HepG2 (cell line): ENCODE measurements at regions not wholly inside any gene's neighbourhood (a gene's known extent, or its start where the extent isn't known, plus 50 kb on each side); places are given as distances from the start of the nearest gene placed in this dataset.

Experiments used
- HHEX ChIP-seq: IDR thresholded peaks from 2 replicates; pipeline ENCODE4 v1.6.1; 2016; ENCODE audit warnings: control low read depth
- MED13 ChIP-seq: sonication (generic); formaldehyde crosslinking; IDR thresholded peaks from 2 replicates; pipeline ENCODE4 v1.5.0; 2020; ENCODE audit warnings: missing genetic modification reagents
- SMC3 ChIP-seq: IDR thresholded peaks from 2 replicates; pipeline ENCODE4 v1.6.1; 2011; ENCODE audit warnings: low read length, improper control_type of control experiment
- ZNF530 ChIP-seq: sonication (generic); formaldehyde crosslinking; IDR thresholded peaks from 2 replicates; pipeline ENCODE4 v1.5.0; 2020; ENCODE audit warnings: low read depth, mild to moderate bottlenecking, missing genetic modification reagents
- TF ChIP-seq, protein P1 (sequence below): sonication (generic); formaldehyde crosslinking; IDR thresholded peaks from 2 replicates; pipeline ENCODE4 v1.4.0; 2020; ENCODE audit warnings: mild to moderate bottlenecking, missing genetic modification reagents
- TF ChIP-seq, protein P2 (sequence below), 2 experiments: fragments of 450-650 bp in 1 of 2; sonication (generic) in 1 of 2; formaldehyde crosslinking in 1 of 2; IDR thresholded peaks; 2 replicates each; pipeline versions ENCODE4 v1.6.1 to v1.8.0; 2016 to 2022; ENCODE audit warnings: antibody characterized with exemption in 1 of 2, mild to moderate bottlenecking in 1 of 2, missing genetic modification reagents in 1 of 2
- TF ChIP-seq, protein P3 (sequence below): sonication (generic); formaldehyde crosslinking; IDR thresholded peaks from 2 replicates; pipeline ENCODE4 v1.4.0; 2020; ENCODE audit warnings: mild to moderate bottlenecking, missing genetic modification reagents, borderline replicate concordance

DNA sequence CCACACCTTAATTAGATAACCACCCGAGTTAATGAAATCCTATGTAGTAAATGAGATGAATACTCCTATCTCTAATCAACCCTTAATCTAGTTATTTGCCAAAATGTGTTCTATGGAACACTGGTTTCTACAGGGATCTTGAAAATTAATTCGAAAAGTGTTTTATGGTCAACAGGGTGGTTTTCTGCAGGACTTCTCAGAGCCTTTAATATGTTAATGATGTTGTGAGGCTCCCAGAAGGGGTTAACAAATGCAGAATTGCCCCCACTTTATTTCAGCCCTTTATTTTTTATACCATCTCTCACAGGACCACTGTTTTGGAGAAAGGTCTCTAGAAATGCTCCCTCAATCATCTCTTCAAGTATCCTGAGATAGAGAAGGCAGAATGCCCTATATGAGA, 153.1 kb upstream of the RPH3A start (continued):
- TF ChIP-seq, protein P1, sequence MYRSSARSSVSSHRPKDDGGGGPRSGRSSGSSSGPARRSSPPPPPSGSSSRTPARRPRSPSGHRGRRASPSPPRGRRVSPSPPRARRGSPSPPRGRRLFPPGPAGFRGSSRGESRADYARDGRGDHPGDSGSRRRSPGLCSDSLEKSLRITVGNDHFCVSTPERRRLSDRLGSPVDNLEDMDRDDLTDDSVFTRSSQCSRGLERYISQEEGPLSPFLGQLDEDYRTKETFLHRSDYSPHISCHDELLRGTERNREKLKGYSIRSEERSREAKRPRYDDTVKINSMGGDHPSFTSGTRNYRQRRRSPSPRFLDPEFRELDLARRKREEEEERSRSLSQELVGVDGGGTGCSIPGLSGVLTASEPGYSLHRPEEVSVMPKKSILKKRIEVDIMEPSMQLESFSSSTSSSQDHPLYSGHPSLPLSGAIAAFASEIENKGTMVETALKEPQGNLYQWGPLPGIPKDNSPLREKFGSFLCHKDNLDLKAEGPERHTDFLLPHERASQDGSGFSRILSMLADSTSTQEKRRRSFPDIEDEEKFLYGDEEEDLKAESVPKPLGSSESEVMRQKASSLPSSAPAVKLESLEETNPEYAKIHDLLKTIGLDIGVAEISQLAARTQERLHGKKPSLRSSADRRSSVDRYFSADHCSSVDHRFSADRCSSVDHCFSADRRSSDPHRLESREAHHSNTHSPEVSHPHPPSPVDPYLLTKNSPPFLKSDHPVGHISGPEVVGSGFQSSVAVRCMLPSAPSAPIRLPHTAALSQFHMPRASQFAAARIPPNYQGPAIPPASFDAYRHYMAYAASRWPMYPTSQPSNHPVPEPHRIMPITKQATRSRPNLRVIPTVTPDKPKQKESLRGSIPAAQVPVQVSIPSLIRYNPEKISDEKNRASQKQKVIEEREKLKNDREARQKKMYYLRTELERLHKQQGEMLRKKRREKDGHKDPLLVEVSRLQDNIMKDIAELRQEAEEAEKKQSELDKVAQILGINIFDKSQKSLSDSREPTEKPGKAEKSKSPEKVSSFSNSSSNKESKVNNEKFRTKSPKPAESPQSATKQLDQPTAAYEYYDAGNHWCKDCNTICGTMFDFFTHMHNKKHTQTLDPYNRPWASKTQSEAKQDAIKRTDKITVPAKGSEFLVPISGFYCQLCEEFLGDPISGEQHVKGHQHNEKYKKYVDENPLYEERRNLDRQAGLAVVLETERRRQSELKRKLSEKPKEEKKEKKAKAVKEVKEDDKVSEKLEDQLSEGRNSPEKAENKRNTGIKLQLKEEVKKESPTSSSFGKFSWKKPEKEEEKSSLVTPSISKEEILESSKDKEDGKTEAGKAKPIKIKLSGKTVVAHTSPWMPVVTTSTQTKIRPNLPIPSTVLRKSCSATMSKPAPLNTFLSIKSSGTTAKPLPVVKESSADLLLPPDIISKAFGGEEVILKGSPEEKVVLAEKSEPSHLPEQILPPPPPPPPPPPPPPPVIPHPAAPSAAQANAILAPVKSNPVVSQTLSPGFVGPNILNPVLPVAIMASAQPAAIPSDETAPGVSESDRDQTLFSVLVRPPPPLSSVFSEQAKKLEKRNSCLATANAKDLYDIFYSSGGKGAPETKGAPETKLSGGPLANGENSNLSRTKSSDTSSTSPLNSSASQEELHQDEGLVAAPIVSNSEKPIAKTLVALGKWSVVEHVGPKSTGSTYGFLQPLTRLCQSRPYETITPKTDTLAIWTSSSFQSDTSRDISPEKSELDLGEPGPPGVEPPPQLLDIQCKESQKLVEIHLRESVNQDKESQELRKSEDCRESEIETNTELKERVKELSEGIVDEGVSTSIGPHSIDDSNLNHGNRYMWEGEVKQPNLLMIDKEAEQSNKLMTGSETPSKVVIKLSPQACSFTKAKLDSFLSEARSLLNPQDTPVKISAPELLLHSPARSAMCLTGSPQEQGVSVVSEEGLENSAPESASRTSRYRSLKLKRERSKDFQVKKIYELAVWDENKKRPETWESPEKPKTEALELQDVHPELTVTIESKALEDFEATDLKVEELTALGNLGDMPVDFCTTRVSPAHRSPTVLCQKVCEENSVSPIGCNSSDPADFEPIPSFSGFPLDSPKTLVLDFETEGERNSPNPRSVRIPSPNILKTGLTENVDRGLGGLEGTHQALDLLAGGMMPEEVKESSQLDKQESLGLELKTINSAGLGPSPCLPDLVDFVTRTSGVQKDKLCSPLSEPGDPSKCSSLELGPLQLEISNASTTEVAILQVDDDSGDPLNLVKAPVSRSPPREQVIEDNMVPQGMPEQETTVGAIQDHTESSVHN (CRISPR knock-in tag): no peak
- no peak for TF ChIP-seq SMC3
- no peak for TF ChIP-seq ZNF530
- TF ChIP-seq, protein P2, sequence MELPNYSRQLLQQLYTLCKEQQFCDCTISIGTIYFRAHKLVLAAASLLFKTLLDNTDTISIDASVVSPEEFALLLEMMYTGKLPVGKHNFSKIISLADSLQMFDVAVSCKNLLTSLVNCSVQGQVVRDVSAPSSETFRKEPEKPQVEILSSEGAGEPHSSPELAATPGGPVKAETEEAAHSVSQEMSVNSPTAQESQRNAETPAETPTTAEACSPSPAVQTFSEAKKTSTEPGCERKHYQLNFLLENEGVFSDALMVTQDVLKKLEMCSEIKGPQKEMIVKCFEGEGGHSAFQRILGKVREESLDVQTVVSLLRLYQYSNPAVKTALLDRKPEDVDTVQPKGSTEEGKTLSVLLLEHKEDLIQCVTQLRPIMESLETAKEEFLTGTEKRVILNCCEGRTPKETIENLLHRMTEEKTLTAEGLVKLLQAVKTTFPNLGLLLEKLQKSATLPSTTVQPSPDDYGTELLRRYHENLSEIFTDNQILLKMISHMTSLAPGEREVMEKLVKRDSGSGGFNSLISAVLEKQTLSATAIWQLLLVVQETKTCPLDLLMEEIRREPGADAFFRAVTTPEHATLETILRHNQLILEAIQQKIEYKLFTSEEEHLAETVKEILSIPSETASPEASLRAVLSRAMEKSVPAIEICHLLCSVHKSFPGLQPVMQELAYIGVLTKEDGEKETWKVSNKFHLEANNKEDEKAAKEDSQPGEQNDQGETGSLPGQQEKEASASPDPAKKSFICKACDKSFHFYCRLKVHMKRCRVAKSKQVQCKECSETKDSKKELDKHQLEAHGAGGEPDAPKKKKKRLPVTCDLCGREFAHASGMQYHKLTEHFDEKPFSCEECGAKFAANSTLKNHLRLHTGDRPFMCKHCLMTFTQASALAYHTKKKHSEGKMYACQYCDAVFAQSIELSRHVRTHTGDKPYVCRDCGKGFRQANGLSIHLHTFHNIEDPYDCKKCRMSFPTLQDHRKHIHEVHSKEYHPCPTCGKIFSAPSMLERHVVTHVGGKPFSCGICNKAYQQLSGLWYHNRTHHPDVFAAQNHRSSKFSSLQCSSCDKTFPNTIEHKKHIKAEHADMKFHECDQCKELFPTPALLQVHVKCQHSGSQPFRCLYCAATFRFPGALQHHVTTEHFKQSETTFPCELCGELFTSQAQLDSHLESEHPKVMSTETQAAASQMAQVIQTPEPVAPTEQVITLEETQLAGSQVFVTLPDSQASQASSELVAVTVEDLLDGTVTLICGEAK (IDR thresholded peaks at IDR 0.05): no peak
- TF ChIP-seq, protein P2 (CRISPR knock-in tag; IDR thresholded peaks at IDR 0.05): no peak
- no peak for TF ChIP-seq MED13 (CRISPR knock-in tag)
- no peak for TF ChIP-seq HHEX (CRISPR knock-in tag)
- TF ChIP-seq, protein P3, sequence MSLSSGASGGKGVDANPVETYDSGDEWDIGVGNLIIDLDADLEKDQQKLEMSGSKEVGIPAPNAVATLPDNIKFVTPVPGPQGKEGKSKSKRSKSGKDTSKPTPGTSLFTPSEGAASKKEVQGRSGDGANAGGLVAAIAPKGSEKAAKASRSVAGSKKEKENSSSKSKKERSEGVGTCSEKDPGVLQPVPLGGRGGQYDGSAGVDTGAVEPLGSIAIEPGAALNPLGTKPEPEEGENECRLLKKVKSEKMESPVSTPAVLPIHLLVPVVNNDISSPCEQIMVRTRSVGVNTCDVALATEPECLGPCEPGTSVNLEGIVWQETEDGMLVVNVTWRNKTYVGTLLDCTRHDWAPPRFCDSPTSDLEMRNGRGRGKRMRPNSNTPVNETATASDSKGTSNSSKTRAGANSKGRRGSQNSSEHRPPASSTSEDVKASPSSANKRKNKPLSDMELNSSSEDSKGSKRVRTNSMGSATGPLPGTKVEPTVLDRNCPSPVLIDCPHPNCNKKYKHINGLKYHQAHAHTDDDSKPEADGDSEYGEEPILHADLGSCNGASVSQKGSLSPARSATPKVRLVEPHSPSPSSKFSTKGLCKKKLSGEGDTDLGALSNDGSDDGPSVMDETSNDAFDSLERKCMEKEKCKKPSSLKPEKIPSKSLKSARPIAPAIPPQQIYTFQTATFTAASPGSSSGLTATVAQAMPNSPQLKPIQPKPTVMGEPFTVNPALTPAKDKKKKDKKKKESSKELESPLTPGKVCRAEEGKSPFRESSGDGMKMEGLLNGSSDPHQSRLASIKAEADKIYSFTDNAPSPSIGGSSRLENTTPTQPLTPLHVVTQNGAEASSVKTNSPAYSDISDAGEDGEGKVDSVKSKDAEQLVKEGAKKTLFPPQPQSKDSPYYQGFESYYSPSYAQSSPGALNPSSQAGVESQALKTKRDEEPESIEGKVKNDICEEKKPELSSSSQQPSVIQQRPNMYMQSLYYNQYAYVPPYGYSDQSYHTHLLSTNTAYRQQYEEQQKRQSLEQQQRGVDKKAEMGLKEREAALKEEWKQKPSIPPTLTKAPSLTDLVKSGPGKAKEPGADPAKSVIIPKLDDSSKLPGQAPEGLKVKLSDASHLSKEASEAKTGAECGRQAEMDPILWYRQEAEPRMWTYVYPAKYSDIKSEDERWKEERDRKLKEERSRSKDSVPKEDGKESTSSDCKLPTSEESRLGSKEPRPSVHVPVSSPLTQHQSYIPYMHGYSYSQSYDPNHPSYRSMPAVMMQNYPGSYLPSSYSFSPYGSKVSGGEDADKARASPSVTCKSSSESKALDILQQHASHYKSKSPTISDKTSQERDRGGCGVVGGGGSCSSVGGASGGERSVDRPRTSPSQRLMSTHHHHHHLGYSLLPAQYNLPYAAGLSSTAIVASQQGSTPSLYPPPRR (CRISPR knock-in tag): no peak
